Activated CD8-positive, alpha-beta memory T cell treated with anti-CD3 and anti-CD28 coated beads, Interleukin-2, amount 50 U/mL, for 24 hours (primary cell): ENCODE measurements at regions not wholly inside any gene's neighbourhood (a gene's known extent, or its start where the extent isn't known, plus 50 kb on each side); places are given as distances from the start of the nearest gene placed in this dataset.
"Not testable (repeated sequence)": the region's sequence is repeated elsewhere in the genome, so short reads cannot be mapped to it uniquely, and the experiment has no call there.

Experiments
- DNase-seq: peaks from one replicate; pipeline ENCODE4 v3.0.0-alpha.2; 2020; ENCODE audit errors: extremely low read depth

GRCh38 chr3:30439451-30440053 lies 166.8 kb upstream of the TGFBR2 start:
- DNase-seq = no peak

DNA sequence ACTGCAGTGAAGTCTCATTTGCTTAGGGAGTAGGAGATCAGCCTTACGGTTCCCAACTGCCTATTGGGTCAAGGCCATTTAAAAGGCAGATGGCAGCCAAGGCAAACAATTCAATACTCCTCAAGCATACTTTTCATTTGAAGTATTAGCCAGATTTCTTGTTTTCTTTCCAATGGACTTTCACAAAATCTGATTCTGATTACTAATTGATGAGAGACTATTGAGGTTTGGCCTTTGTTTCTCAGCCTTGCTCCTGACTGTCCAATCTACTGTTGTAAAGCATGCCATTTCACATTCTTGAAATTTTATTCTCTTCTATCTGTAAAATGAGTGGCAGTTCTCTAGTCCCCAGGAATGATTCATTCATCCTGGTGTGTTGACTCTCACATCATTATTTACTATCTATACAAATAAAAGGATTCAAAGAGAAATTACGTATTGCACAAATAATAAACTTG lies 166.2 kb upstream of the TGFBR2 start:
- DNase-seq = no peak

DNA sequence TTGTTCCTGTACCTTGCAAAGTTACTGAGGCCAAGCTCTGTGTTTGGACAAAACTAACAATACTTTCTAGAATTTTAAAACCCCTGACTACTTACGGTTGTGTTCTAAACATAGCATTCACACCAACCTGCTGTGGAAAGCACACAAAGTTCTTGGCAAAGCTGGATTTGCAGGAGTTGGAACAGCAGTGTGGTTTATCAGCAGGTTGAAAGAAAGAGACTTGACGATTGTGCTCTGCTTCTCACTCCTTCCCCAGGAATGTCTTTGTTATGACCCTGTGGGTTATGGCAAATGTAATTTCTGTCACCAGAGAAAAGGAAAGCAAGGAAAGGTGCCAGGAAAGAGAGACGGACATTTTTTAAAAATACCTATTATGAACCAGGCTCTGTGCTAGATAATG lies 165.5 kb upstream of the TGFBR2 start:
- no peak for DNase-seq

DNA sequence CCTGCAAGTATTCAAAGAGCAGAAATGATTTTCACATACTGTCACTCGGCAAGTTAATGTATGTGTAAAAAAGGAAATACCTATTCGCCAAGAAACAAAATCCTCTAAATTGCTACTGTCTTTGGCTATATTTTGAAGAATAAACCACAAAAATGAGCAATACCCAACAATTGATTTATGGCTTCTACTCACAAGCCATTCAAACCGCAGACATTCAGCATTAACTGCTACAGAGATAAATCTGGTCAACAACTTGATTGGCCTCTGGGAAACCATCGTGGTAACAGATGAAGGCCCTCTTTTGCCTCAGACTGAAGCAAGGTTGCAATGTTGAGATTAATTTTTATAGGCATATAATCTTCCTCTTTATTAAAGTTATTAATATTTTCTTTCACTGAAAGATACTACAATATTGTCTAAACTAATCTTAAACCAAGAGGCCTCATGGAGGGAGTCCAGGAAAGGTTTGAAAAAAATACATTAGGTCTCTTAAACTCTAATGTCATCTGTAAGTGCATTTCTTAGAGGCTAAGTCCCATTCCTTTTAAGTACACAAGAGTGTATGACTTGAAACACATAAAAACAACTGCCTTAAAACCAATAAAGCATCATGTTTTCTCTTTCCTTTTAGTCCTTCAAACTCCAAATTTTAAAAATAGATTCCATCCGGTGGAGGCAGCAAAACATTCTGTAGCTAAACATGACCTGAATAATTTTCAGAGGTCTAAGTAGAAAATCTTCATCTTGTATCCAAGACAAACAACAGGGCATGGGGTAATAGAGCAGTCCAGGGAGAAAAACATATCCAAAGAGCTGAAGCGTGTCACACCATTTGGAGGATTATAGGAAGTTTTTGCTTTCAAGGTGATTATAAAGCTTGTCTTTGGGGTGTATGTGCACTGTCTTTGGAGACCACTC lies 162.4 kb upstream of the TGFBR2 start:
- no peak for DNase-seq

GRCh38 chr3:30448450-30449289 lies 157.7 kb upstream of the TGFBR2 start:
- DNase-seq = no peak

GRCh38 chr3:30449290-30449632 lies 157.1 kb upstream of the TGFBR2 start:
- DNase-seq = no peak

DNA sequence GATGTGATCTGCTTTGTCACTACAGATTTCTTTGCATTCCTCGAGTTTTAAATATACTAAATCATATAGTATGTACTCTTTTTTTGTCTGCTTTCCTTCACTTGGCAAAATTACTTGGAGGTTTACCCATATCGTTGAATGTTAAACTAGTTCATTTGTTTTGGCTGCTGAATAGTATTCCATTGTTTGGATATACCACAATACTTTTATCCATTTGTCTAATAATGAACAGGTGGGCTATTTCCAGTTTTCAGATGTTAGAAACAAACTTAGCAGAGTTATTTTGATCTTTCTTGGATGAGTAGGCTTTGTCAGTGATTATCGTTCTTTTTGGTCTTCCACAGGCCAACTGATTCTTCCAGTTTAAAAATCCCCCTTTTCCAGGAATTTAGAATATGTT lies 154.0 kb upstream of the TGFBR2 start:
- no peak for DNase-seq

GRCh38 chr3:30453360-30454039 lies 152.9 kb upstream of the TGFBR2 start:
- no peak for DNase-seq

DNA sequence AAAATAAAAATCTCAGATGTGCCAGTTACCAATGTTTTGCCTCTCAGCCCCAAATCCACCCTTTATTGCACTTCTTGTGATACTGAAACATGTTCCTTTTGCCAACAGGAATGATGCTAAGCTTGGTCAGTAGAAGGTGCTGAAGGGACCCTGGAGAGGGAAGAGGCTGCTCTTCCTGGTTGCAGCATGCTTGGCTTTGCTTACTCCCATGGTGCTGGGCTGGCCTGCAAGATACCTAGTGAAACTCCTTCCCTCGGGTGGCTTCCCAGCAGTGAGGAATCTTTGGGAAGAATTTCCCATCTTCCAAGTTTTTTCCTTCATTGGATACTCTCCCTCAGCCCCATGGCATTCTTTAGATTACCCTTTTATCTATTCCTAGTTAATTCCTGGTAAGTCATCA lies 151.8 kb upstream of the TGFBR2 start:
- no peak for DNase-seq

GRCh38 chr3:30455112-30455511 lies 151.3 kb upstream of the TGFBR2 start:
- not testable (repeated sequence) for DNase-seq

DNA sequence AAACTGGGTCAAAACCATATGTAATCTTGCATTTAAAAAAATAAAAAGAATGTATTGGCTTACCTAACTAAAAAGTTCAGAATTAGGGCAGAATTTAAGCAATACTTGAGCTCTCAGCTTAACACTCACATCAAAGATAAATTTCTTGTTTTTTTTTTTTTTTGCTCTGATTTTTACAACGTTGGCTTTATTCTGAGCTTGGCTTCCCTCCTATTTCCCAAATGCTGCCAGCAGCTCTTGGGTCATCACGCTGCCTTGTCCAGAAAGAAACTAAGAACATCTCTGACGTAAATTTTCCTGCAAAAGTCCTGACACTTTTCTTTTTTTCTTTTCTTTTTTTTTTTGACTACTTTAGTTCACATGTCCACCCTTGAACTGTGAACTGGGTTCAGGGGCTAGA lies 150.6 kb upstream of the TGFBR2 start:
- no peak for DNase-seq

GRCh38 chr3:30456264-30456663 lies 150.1 kb upstream of the TGFBR2 start:
- no peak for DNase-seq

- no peak for DNase-seq
These were observed 149.3 kb upstream of the TGFBR2 start for GRCh38 chr3:30457081-30457480.

DNA sequence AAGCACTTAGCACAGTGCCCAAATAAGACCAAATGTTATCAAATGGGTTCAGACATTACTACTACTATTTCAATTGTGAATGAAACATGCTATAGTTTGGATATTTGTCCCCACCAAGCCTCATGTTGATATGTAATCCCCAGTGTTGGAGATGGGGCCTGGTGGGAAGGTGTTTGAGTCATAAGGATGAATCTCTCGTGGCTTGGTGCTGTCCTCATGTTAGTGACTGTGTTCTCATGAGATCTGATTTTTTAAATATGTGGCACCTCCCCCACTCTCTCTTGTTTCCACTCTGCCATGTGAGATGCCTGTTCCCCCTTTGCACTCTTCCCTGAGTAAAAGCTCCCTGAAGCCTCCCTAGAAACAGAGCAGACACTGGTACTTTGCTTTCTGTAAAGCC lies 148.7 kb upstream of the TGFBR2 start:
- no peak for DNase-seq

- no peak for DNase-seq
These were observed 147.8 kb upstream of the TGFBR2 start for GRCh38 chr3:30458376-30459171.

GRCh38 chr3:30461311-30461710 lies 145.1 kb upstream of the TGFBR2 start:
- no peak for DNase-seq

GRCh38 chr3:30462721-30463470 lies 143.5 kb upstream of the TGFBR2 start:
- no peak for DNase-seq

DNA sequence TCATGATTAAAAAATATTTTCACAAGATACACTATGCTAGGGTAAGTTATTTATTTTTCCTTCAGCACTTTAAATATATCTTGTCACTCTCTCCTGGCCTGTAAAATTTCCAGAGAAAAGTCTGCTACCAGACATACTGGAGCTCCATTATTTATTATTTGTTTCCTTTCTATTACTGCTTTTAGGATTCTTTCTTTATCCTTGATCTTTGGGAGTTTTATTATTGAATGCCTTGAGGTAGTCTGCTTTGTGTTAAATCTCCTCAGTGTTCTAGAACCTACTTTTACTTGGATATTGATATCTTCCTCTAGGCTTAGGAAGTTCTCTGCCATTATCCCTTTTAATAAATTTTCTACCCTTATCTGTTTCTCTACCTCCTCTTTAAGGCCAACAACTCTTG lies 142.0 kb upstream of the TGFBR2 start:
- no peak for DNase-seq

DNA sequence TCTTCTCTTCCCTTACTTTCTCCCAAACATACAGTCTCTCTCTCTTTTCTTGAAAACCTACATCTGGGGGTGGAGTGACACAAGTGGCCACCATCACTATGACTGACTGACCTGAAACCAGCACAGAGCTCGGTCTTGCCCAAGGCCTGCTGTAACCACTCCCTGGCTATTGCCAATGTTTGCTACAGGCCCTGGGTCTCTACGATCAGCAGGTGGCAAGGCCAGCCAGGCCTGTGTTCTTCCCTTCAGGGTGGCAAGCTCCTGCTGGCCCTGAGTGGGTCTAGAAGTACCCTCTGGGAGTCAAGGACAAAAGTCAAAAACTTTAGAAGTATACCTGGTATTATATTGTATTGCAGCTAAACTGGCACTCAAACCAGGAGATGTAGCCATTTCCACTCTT lies 140.9 kb upstream of the TGFBR2 start:
- DNase-seq = no peak

DNA sequence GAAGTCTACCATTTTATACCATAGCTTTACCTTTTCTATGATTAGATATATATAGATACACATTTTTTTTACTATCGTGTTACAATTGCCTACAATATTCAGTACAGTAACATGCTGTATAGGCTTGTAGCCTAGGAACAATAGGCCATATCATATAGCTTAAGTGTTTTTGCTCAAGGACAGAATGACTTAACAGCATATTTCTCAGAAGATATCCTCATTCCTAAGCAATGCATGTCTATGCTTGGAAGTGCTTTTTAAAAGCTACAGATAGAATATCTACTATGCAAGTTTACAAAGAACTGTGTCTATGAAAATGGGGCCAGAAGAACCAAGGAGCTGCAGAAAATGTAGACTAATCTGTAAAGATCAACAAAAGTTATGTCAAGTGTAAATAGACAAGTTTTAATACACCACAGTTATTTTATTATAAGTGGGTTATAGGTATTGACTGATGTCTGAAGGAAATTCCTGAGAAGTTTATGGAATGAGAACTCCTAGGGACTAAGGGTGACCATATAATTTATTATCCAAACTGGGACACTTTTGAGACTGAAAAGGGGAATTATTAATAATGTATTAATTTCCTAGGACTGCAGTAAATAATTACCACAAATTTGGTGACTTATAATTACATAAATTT lies 138.7 kb upstream of the TGFBR2 start:
- no peak for DNase-seq
